Astrocyte (in vitro differentiated cells and primary cell): ENCODE measurements at regions not wholly inside any gene's neighbourhood (a gene's known extent, or its start where the extent isn't known, plus 50 kb on each side); places are given as distances from the start of the nearest gene placed in this dataset.

ENCODE experiments used
- CTCF ChIP-seq: IDR thresholded peaks from 2 replicates; pipeline ENCODE4 v1.5.1; 2011; ENCODE audit warnings: low read depth, mild to moderate bottlenecking, inconsistent platforms, low read length, moderate library complexity; ENCODE audit not compliant: insufficient read depth
- EZH2 ChIP-seq: IDR thresholded peaks from 2 replicates; pipeline ENCODE4 v1.6.1; 2012; ENCODE audit warnings: mild to moderate bottlenecking, low read length, inconsistent platforms; ENCODE audit not compliant: insufficient read depth

GRCh38 chr7:137172105-137172590 lies 171.4 kb downstream of the PTN start:
- TF ChIP-seq CTCF (no peak), EZH2 (no peak)
